HT-29 (cell line): ENCODE measurements at regions not wholly inside any gene's neighbourhood (a gene's known extent, or its start where the extent isn't known, plus 50 kb on each side); places are given as distances from the start of the nearest gene placed in this dataset.
A peak's percentile ranks its signal among the peaks of the same experiment; 100 is the strongest.
"Not testable (repeated sequence)": the region's sequence is repeated elsewhere in the genome, so short reads cannot be mapped to it uniquely, and the experiment has no call there.

ENCODE experiments used
- DNase-seq: peaks from one replicate; pipeline ENCODE4 v3.0.0-alpha.2; 2015; ENCODE audit warnings: low spot score

- no peak for DNase-seq
Observed at GRCh38 chr15:63434576-63435186, 53.0 kb upstream of the CA12 start.

GRCh38 chr15:63435204-63435820 is 53.7 kb upstream of the CA12 start:
- DNase-seq, result no peak

GRCh38 chr15:63436341-63436740 is 54.7 kb upstream of the CA12 start:
- no peak for DNase-seq

- DNase-seq, result peak; percentile 87
Observed at GRCh38 chr15:63436872-63437375, 55.3 kb upstream of the CA12 start.

GRCh38 chr15:63439536-63440264 is 58.1 kb upstream of the CA12 start:
- DNase-seq, result no peak

- DNase-seq, result no peak
Observed at GRCh38 chr15:63440265-63440648, 58.6 kb upstream of the CA12 start.

- no peak for DNase-seq
Observed at GRCh38 chr15:63440756-63441155, 59.1 kb upstream of the CA12 start.

- no peak for DNase-seq
Observed at GRCh38 chr15:63441266-63441665, 59.6 kb upstream of the CA12 start.

GRCh38 chr15:63442080-63442479 is 60.4 kb upstream of the CA12 start:
- no peak for DNase-seq

- DNase-seq, result no peak
Observed at GRCh38 chr15:63444611-63445010, 59.8 kb upstream of the USP3 start.

- DNase-seq, result no peak
Observed at GRCh38 chr15:63446255-63446654, 58.1 kb upstream of the USP3 start.

GRCh38 chr15:63447017-63447676 is 57.2 kb upstream of the USP3 start:
- no peak for DNase-seq

GRCh38 chr15:63448266-63448665 is 56.1 kb upstream of the USP3 start:
- no peak for DNase-seq

- DNase-seq, result not testable (repeated sequence)
Observed at GRCh38 chr15:63448872-63449555, 55.4 kb upstream of the USP3 start.

- no peak for DNase-seq
Observed at GRCh38 chr15:63449731-63450130, 54.7 kb upstream of the USP3 start.

GRCh38 chr15:63450884-63451225 is 53.5 kb upstream of the USP3 start:
- no peak for DNase-seq

GRCh38 chr15:63451671-63452315 is 52.6 kb upstream of the USP3 start:
- DNase-seq, result no peak

GRCh38 chr15:63452552-63453136 is 51.7 kb upstream of the USP3 start:
- DNase-seq, result no peak

GRCh38 chr15:63453186-63453905 is 51.0 kb upstream of the USP3 start:
- DNase-seq, result no peak

GRCh38 chr15:63454503-63455211 is 49.7 kb upstream of the USP3 start:
- DNase-seq, result no peak
